GM12873 (cell line): ENCODE measurements at regions not wholly inside any gene's neighbourhood (a gene's known extent, or its start where the extent isn't known, plus 50 kb on each side); places are given as distances from the start of the nearest gene placed in this dataset.

ENCODE experiments used
- CTCF ChIP-seq: IDR thresholded peaks from 2 replicates; pipeline ENCODE4 v1.5.1; 2012; ENCODE audit warnings: low read depth, mild to moderate bottlenecking, moderate library complexity, low read length, control low read depth; ENCODE audit not compliant: insufficient read depth; ENCODE audit errors: missing control alignments

GRCh38 chr11:23041001-23041503, 180.8 kb upstream of the CCDC179 start:
- TF ChIP-seq CTCF, result no peak

- no peak for TF ChIP-seq CTCF
Observed at GRCh38 chr11:23058656-23059055, 198.4 kb upstream of the CCDC179 start.

DNA sequence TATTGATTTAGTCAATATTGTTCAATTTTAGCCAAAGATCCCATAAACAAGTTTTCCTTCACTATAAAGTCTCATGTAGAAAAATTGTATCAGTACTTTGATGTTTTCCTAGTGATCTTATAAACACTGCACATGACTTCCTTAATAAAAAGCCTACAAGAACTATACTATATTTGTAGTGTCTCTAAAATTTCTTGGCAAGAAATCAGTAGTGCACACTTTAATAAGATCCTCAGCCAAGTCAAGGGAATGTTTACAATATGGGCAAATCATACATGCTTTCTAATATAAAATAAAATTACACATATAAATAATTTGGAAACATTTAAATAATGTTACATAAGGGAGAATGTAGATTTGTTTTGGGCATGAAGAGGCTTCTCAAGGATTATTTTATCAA, 203.0 kb upstream of the CCDC179 start:
- no peak for TF ChIP-seq CTCF

DNA sequence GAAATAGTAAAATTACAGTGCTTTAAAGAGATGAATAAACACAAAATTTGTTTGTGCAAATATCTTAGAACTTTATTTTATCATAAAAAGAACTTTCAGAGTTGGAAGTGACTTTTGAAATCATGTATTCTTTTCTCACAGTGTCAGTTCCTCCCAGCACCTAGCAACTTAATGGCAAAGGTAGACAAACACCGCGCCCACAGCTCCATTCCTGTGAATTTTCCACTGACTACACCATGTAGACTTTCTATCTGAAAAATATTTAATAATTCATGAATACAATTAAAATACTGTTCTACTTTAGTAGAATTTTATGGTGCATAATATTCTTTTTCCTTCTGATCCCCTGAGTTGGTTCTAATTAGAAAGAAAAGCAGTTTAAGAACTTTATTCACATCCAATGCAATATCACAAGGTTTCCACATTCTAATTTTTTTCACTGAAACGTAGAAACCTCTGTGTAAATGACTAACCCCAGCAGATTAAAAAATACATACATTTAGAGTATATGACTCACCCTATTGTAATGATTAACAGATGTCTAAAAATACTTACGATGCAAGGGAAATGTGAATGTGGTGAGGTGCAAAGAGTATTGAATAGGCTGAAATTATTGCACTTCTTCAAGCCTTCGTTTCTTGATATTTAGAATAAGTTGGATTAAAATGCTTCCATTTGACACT, 218.2 kb upstream of the CCDC179 start:
- no peak for TF ChIP-seq CTCF

GRCh38 chr11:23079382-23079813, 219.1 kb upstream of the CCDC179 start:
- no peak for TF ChIP-seq CTCF

DNA sequence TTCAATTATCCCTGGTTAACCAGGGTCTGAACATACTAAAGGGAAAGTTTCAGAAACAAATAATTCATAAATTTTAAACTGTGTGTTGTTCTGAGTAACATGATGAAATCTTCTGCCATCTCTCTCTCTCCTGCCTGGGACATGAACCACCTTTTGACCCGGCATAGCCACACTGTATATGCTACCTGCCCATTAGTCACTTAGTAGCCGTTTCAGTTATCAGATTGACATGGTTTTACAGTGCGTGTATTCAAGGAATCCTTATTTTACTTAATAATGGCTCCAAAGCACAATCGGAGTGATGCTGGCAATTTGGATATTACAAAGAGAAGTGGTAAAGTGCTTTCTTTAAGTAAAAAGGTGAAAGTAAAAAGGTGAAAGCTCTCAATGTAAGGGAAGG, 227.1 kb upstream of the CCDC179 start:
- no peak for TF ChIP-seq CTCF

DNA sequence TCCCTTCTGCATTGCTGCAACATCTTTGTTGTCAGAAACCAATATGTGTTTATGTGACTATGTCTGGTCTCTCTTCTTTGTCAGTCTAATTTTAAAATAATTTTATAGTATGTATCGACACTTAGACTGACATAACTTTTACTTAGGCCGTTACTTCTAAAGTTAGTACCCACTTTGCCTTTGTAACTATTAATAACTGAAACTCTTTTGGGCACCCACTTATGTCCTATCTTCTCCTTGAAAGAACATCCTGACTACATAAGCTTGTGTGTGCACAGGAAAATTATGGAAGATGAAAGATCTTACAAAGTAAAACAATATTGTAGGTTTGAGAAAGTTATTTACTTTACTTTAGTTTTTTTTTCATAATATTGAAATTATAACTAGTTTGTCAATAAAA, 230.4 kb upstream of the CCDC179 start:
- no peak for TF ChIP-seq CTCF
